Neuronal stem cell (in vitro differentiated cells): ENCODE measurements at regions not wholly inside any gene's neighbourhood (a gene's known extent, or its start where the extent isn't known, plus 50 kb on each side); places are given as distances from the start of the nearest gene placed in this dataset.
A peak's percentile ranks its signal among the peaks of the same experiment; 100 is the strongest.

ENCODE experiments used
- DNase-seq: peaks from one replicate; pipeline ENCODE4 v3.0.0-alpha.2; 2013; ENCODE audit warnings: low spot score
- H2AFZ ChIP-seq: one replicate; pipeline ENCODE4 v1.6.1; 2013; ENCODE audit warnings: mild to moderate bottlenecking, low read length, inconsistent platforms
- H2AK5ac ChIP-seq: 2 replicates; pipeline ENCODE4 v1.6.1; 2013; ENCODE audit warnings: low read depth, mild to moderate bottlenecking, inconsistent platforms, low read length, moderate library complexity, mixed read lengths
- H2BK120ac ChIP-seq: 2 replicates; pipeline ENCODE4 v1.6.1; 2013; ENCODE audit warnings: low read depth, mild to moderate bottlenecking, inconsistent platforms, low read length, moderate library complexity, mixed read lengths
- H2BK12ac ChIP-seq: one replicate; pipeline ENCODE4 v1.6.1; 2013; ENCODE audit warnings: low read length, inconsistent platforms
- H2BK15ac ChIP-seq: 2 replicates; pipeline ENCODE4 v1.6.1; 2013; ENCODE audit warnings: mild to moderate bottlenecking, low read length, inconsistent platforms, mixed read lengths
- H2BK5ac ChIP-seq: one replicate; pipeline ENCODE4 v1.6.1; 2013; ENCODE audit warnings: inconsistent platforms, mild to moderate bottlenecking, low read length, moderate library complexity
- H3K14ac ChIP-seq: one replicate; pipeline ENCODE4 v1.6.1; 2013; ENCODE audit warnings: low read length, inconsistent platforms
- H3K18ac ChIP-seq: 2 replicates; pipeline ENCODE4 v1.6.1; 2013; ENCODE audit warnings: low read length, inconsistent platforms
- H3K23ac ChIP-seq: 2 replicates; pipeline ENCODE4 v1.6.1; 2013; ENCODE audit warnings: low read depth, mild to moderate bottlenecking, mixed read lengths, low read length, inconsistent platforms; ENCODE audit not compliant: poor library complexity
- H3K27ac ChIP-seq: replicated peaks from 3 replicates; pipeline ENCODE4 v1.5.1; 2013; ENCODE audit warnings: low read length, inconsistent platforms
- H3K27me3 ChIP-seq, 3 experiments: 2 replicates each; pipeline ENCODE4 v1.6.1; 2013; ENCODE audit warnings: low read length in 3 of 3, mild to moderate bottlenecking in 2 of 3, inconsistent platforms in 1 of 3, low read depth in 1 of 3, mixed read lengths in 1 of 3, moderate library complexity in 1 of 3; ENCODE audit not compliant: control insufficient read depth in 3 of 3, insufficient read depth in 3 of 3
- H3K36me3 ChIP-seq, 2 donors: replicated peaks in 1 of 2; 2 replicates each; pipeline ENCODE4 v1.6.1; 2013; ENCODE audit warnings: low read length in 2 of 2; ENCODE audit not compliant: control insufficient read depth in 2 of 2, insufficient read depth in 2 of 2
- H3K4ac ChIP-seq: 2 replicates; pipeline ENCODE4 v1.6.1; 2013; ENCODE audit warnings: inconsistent platforms, mild to moderate bottlenecking, low read length, moderate library complexity
- H3K4me1 ChIP-seq, 2 donors: 1 replicate in 1 of 2; 2 replicates in 1 of 2; pipeline ENCODE4 v1.6.1; 2013; ENCODE audit warnings: low read length in 2 of 2, low read depth in 1 of 2; ENCODE audit not compliant: control insufficient read depth in 2 of 2, insufficient read depth in 1 of 2
- H3K4me2 ChIP-seq: one replicate; pipeline ENCODE4 v1.6.1; 2013; ENCODE audit warnings: mild to moderate bottlenecking, low read length, inconsistent platforms; ENCODE audit not compliant: insufficient read depth, poor library complexity, severe bottlenecking
- H3K4me3 ChIP-seq, 2 donors: 2 replicates each; pipeline ENCODE4 v1.5.1; 2013; ENCODE audit warnings: low read length in 2 of 2, mild to moderate bottlenecking in 2 of 2, inconsistent platforms in 1 of 2, moderate library complexity in 1 of 2
- H3K79me1 ChIP-seq: one replicate; pipeline ENCODE4 v1.6.1; 2013; ENCODE audit warnings: low read depth, mild to moderate bottlenecking, inconsistent platforms, low read length, moderate library complexity
- H3K9ac ChIP-seq: one replicate; pipeline ENCODE4 v1.6.1; 2013; ENCODE audit warnings: mild to moderate bottlenecking, low read depth, low read length, inconsistent platforms; ENCODE audit not compliant: poor library complexity
- H3K9me3 ChIP-seq, 2 donors: replicated peaks in 1 of 2; 2 replicates each; pipeline versions ENCODE3 to v1.6.1; 2013; ENCODE audit warnings: low read length in 2 of 2, mild to moderate bottlenecking in 2 of 2, inconsistent platforms in 1 of 2, low read depth in 1 of 2, mixed read lengths in 1 of 2, moderate library complexity in 1 of 2; ENCODE audit not compliant: control insufficient read depth in 2 of 2, insufficient read depth in 1 of 2
- H4K8ac ChIP-seq: one replicate; pipeline ENCODE4 v1.6.1; 2013; ENCODE audit warnings: low read depth, mild to moderate bottlenecking, inconsistent platforms, low read length, moderate library complexity
- H4K91ac ChIP-seq: one replicate; pipeline ENCODE4 v1.6.1; 2013; ENCODE audit warnings: low read length, low read depth, mild to moderate bottlenecking, inconsistent platforms; ENCODE audit not compliant: poor library complexity
- WGBS, 2 donors: extraction: QIAGEN DNeasy Blood & Tissue Kit; methylation state at CpG; one replicate each; pipeline ENCODE4 v1.1.7; 2013; ENCODE audit warnings: missing lambda C conversion rate in 2 of 2, mixed read lengths in 1 of 2; ENCODE audit not compliant: insufficient read length in 2 of 2, insufficient replicate concordance in 1 of 2; ENCODE audit errors: extremely low coverage in 2 of 2; 5-methylcytosine and 5-hydroxymethylcytosine counted together

- Histone ChIP-seq H3K9ac (no peak overlapping the region), H3K36me3 (no peaks in the 10 kb centered on the region), H3K4me2 (no peak overlapping the region), H2BK15ac (no peak overlapping the region), H4K8ac (no peak overlapping the region), H3K4me1 (peaks cover 2 to 12% of the 10 kb centered on the region in 2 donors), H3K4ac (no peak overlapping the region), H3K23ac (no peak overlapping the region), H3K9me3 (no peaks in the 10 kb centered on the region), H3K27me3 (no peaks in the 10 kb centered on the region), H2BK120ac (no peak overlapping the region), H3K27ac (no peak overlapping the region), H2BK12ac (no peak overlapping the region), H2AK5ac (no peak overlapping the region), H3K18ac (no peak overlapping the region), H2BK5ac (no peak overlapping the region), H2AFZ (peak overlapping the region; percentile 21), H3K14ac (no peak overlapping the region), H3K4me3 (no peak overlapping the region), H4K91ac (no peak overlapping the region), H3K79me1 (no peaks in the 10 kb centered on the region)
- WGBS, 2 donors: no CpG with 5 or more reads among the region's 1 CpG
- DNase-seq: no peak
Measured at GRCh38 chr5:98499892-98500291, 273.6 kb upstream of the RGMB start.

GRCh38 chr5:98500811-98501210, 272.7 kb upstream of the RGMB start:
- Histone ChIP-seq H3K36me3 (no peaks in the 10 kb centered on the region), H2AK5ac (no peak overlapping the region), H3K9me3 (no peaks in the 10 kb centered on the region), H2BK12ac (no peak overlapping the region), H3K27me3 (no peaks in the 10 kb centered on the region), H3K4me2 (no peak overlapping the region), H2AFZ (no peak overlapping the region), H2BK120ac (no peak overlapping the region), H3K9ac (no peak overlapping the region), H3K14ac (no peak overlapping the region), H3K4me3 (no peak overlapping the region), H3K27ac (no peak overlapping the region), H2BK5ac (no peak overlapping the region), H3K4ac (no peak overlapping the region), H4K91ac (no peak overlapping the region), H3K18ac (no peak overlapping the region), H4K8ac (no peak overlapping the region), H3K4me1 (peaks cover 2 to 12% of the 10 kb centered on the region in 2 donors), H3K23ac (no peak overlapping the region), H3K79me1 (no peaks in the 10 kb centered on the region), H2BK15ac (no peak overlapping the region)
- no peak for DNase-seq
- WGBS, 2 donors: no CpG with 5 or more reads among the region's 3 CpGs

DNA sequence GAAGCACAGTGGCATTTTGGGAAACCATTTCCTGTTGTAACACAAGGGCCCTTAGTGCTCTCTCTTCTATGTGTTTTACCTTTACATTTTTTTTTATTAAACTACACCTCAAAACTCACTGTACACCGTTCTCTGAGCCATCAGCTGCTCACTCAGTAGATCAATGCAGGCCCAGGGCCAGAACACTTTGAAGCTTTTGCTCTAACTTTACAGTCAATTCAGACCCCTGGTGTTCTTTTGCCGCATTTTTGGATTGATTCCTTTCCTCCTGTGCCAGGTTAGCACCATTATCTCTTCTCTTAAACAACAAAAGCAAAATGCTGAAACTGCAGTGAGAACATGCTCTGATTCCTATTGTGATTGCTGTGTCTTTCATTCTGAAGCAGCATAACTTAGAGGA, 269.8 kb upstream of the RGMB start:
- Histone ChIP-seq H2BK15ac (no peak overlapping the region), H4K91ac (no peak overlapping the region), H2BK5ac (no peak overlapping the region), H3K36me3 (no peaks in the 10 kb centered on the region), H3K4me3 (no peak overlapping the region), H4K8ac (no peak overlapping the region), H3K9ac (no peak overlapping the region), H2BK120ac (no peak overlapping the region), H3K14ac (no peak overlapping the region), H3K27ac (no peak overlapping the region), H2AK5ac (no peak overlapping the region), H3K79me1 (no peaks in the 10 kb centered on the region), H3K4me1 (peaks cover 2 to 13% of the 10 kb centered on the region in 2 donors), H2BK12ac (no peak overlapping the region), H3K18ac (no peak overlapping the region), H3K9me3 (peaks cover 0 to 4% of the 10 kb centered on the region in 2 donors), H2AFZ (peak overlapping the region; percentile 58), H3K27me3 (no peaks in the 10 kb centered on the region), H3K4ac (no peak overlapping the region), H3K4me2 (no peak overlapping the region), H3K23ac (no peak overlapping the region)
- WGBS, 2 donors: no CpG with 5 or more reads among the region's 2 CpGs
- DNase-seq: no peak

DNA sequence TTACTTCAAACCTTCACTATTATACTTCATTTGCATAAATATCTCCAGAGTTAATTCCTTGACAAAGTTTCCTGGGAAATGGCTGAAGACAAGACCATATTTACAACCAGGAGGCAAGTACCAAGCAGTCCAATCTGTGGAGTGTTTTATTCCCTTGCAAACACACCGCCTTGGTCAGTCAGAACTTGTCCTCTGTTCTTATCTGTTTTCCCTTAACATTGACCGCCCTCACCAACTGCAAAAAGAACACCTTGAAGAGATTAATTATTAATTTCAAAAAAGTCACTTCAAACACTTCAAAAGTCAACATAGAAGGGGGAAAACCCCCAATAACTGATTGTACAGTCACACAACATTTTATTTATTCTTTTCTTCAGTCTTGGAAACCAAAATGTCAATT, 269.0 kb upstream of the RGMB start:
- Histone ChIP-seq H3K79me1 (no peaks in the 10 kb centered on the region), H3K9ac (no peak overlapping the region), H3K4me2 (no peak overlapping the region), H3K23ac (no peak overlapping the region), H2BK15ac (no peak overlapping the region), H2BK5ac (no peak overlapping the region), H3K4me3 (no peak overlapping the region), H3K36me3 (no peaks in the 10 kb centered on the region), H3K4ac (no peak overlapping the region), H3K14ac (no peak overlapping the region), H2BK120ac (no peak overlapping the region), H2AK5ac (no peak overlapping the region), H3K27ac (no peak overlapping the region), H3K27me3 (no peaks in the 10 kb centered on the region), H4K8ac (no peak overlapping the region), H2AFZ (no peak overlapping the region), H4K91ac (no peak overlapping the region), H3K4me1 (peaks cover 3 to 21% of the 10 kb centered on the region in 2 donors), H3K9me3 (peaks cover 0 to 4% of the 10 kb centered on the region in 2 donors), H3K18ac (no peak overlapping the region), H2BK12ac (no peak overlapping the region)
- DNase-seq: no peak
- no CpG with 5 or more reads among the region's 2 CpGs for WGBS, 2 donors
